ENCODE measurements at regions not wholly inside any gene's neighbourhood (a gene's known extent, or its start where the extent isn't known, plus 50 kb on each side); places are given as distances from the start of the nearest gene placed in this dataset.

GRCh38 chr10:128958834-128959690, 508.0 kb upstream of the MGMT start:
- Histone ChIP-seq H3K4me3 (replicated peaks; ENCODE audit: low read depth, low read length) (no peak overlapping the region), H3K36me3 (ENCODE audit: control insufficient read depth, insufficient read depth, low read length) (no peaks in the 10 kb centered on the region), H3K27me3 (replicated peaks; ENCODE audit: control insufficient read depth, insufficient read depth, low read length) (no peaks in the 10 kb centered on the region)
- DNase-seq (ENCODE audit: extremely low read depth, insufficient read length) = no peak
- no peak for TF ChIP-seq CTCF (IDR thresholded peaks at IDR 0.05; ENCODE audit: insufficient read depth, low read length, poor library complexity, severe bottlenecking)

DNA sequence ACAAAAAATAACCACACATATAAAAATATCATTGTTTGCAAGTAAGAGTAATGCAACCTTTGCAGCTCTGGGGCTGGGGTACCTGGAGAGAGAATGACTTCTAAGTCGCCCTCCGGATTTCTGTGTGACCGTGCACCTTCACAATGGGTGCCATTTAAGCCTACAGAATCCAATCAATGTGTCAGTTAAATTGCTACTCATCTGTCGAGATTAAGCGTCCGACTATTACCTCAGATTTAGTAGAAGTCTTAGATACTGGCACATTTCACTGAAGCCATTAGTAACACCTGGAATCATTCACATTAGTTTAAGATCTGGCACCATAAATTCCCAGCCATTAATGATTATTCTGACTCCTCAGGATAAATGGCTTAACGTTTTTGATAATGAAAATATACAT, 507.3 kb upstream of the MGMT start:
- no peak for TF ChIP-seq CTCF (IDR thresholded peaks at IDR 0.05; ENCODE audit: insufficient read depth, low read length, poor library complexity, severe bottlenecking)
- Histone ChIP-seq H3K36me3 (ENCODE audit: control insufficient read depth, insufficient read depth, low read length) (no peaks in the 10 kb centered on the region), H3K4me3 (replicated peaks; ENCODE audit: low read depth, low read length) (no peak overlapping the region), H3K27me3 (replicated peaks; ENCODE audit: control insufficient read depth, insufficient read depth, low read length) (no peaks in the 10 kb centered on the region)
- no peak for DNase-seq (ENCODE audit: extremely low read depth, insufficient read length)

DNA sequence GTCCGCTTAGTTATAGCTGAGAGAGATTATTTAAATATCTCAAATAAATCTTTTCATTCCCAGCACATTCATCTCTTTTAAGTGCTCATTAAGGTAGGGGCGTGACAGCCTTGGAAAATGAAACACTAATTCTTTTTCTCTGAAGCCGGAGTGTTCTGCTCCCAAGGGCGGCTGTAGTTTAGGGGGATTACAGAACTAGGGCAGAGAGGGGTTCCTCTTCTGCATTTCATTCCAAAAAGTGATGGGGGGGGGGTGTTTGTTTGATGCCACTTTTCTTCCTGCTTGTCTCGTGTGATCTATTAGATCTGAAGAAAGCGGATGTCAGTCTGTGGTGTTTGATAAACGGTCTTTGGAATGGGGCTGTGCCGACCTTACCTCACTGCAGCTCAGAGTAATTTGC, 506.5 kb upstream of the MGMT start:
- H3K4me3 ChIP-seq (replicated peaks; ENCODE audit: low read depth, low read length) = no peak overlapping the region
- H3K27me3 ChIP-seq (replicated peaks; ENCODE audit: control insufficient read depth, insufficient read depth, low read length) = no peaks in the 10 kb centered on the region
- DNase-seq (ENCODE audit: extremely low read depth, insufficient read length) = no peak
- TF ChIP-seq CTCF (IDR thresholded peaks at IDR 0.05; ENCODE audit: insufficient read depth, low read length, poor library complexity, severe bottlenecking) = no peak
- no peaks in the 10 kb centered on the region for H3K36me3 ChIP-seq (ENCODE audit: control insufficient read depth, insufficient read depth, low read length)

- H3K36me3 ChIP-seq (ENCODE audit: control insufficient read depth, insufficient read depth, low read length) = no peaks in the 10 kb centered on the region
- no peaks in the 10 kb centered on the region for H3K27me3 ChIP-seq (replicated peaks; ENCODE audit: control insufficient read depth, insufficient read depth, low read length)
- no peak for DNase-seq (ENCODE audit: extremely low read depth, insufficient read length)
- TF ChIP-seq CTCF (IDR thresholded peaks at IDR 0.05; ENCODE audit: insufficient read depth, low read length, poor library complexity, severe bottlenecking) = no peak
- H3K4me3 ChIP-seq (replicated peaks; ENCODE audit: low read depth, low read length) = no peak overlapping the region
Observed at GRCh38 chr10:128962182-128962581, 504.9 kb upstream of the MGMT start.

- Histone ChIP-seq H3K27me3 (replicated peaks; ENCODE audit: control insufficient read depth, insufficient read depth, low read length) (no peaks in the 10 kb centered on the region), H3K4me3 (replicated peaks; ENCODE audit: low read depth, low read length) (no peak overlapping the region), H3K36me3 (ENCODE audit: control insufficient read depth, insufficient read depth, low read length) (no peaks in the 10 kb centered on the region)
- no peak for TF ChIP-seq CTCF (IDR thresholded peaks at IDR 0.05; ENCODE audit: insufficient read depth, low read length, poor library complexity, severe bottlenecking)
- no peak for DNase-seq (ENCODE audit: extremely low read depth, insufficient read length)
Observed at GRCh38 chr10:128963211-128964099, 503.6 kb upstream of the MGMT start.

Data from GM06990 (cell line).